ENCODE measurements at regions not wholly inside any gene's neighbourhood (a gene's known extent, or its start where the extent isn't known, plus 50 kb on each side); places are given as distances from the start of the nearest gene placed in this dataset.

GRCh38 chr11:121688860-121689614, 236.3 kb upstream of the SORL1-AS1 start:
- no peak for DNase-seq (ENCODE audit: low read depth)

- no peak for DNase-seq (ENCODE audit: low read depth)
These were observed 235.3 kb upstream of the SORL1-AS1 start for GRCh38 chr11:121688055-121688491.

- no peak for DNase-seq (ENCODE audit: low read depth)
These were observed 231.0 kb upstream of the SORL1-AS1 start for GRCh38 chr11:121683791-121684190.

All from HS-5 (cell line).